H1 (cell line): ENCODE measurements at regions not wholly inside any gene's neighbourhood (a gene's known extent, or its start where the extent isn't known, plus 50 kb on each side); places are given as distances from the start of the nearest gene placed in this dataset.

Experiments
- RAD21 ChIP-seq, 2 experiments: IDR thresholded peaks in 1 of 2; conservative IDR thresholded peaks in 1 of 2; 2 replicates each; pipeline ENCODE4 v1.6.1; 2011; ENCODE audit warnings: low read depth in 2 of 2, low read length in 2 of 2, improper control_type of control experiment in 1 of 2, inconsistent platforms in 1 of 2, mild to moderate bottlenecking in 1 of 2, moderate library complexity in 1 of 2

- TF ChIP-seq RAD21 (IDR thresholded peaks at IDR 0.05 in 1 of 2, conservative IDR thresholded peaks at IDR 0.05 in 1 of 2; ENCODE audit: low read depth in 2 of 2, low read length in 2 of 2): no peak
These were observed 128.9 kb downstream of the MTPAP start (continued) for GRCh38 chr10:30219971-30220751.
